Transverse colon (tissue), 3 donors: ENCODE measurements at regions not wholly inside any gene's neighbourhood (a gene's known extent, or its start where the extent isn't known, plus 50 kb on each side); places are given as distances from the start of the nearest gene placed in this dataset.

Source experiments
- EP300 ChIP-seq: sonication (generic); formaldehyde crosslinking; IDR thresholded peaks from one replicate; pipeline ENCODE4 v1.6.1; 2017; ENCODE audit warnings: antibody characterized with exemption, low read depth
- POLR2A ChIP-seq: fragments of 450-650 bp; IDR thresholded peaks from one replicate; pipeline ENCODE4 v1.6.1; 2016; ENCODE audit warnings: antibody characterized with exemption, mild to moderate bottlenecking, moderate library complexity
- TF ChIP-seq, protein P1 (sequence below), 5 experiments: fragments of 200-600 bp in 3 of 5; fragments of 450-650 bp in 2 of 5; sonication (generic) in 3 of 5; IDR thresholded peaks; 1 replicate in 2 of 5; 2 replicates in 3 of 5; pipeline ENCODE4 v1.5.1; 2016 to 2017; ENCODE audit warnings: antibody characterized with exemption in 5 of 5, inconsistent platforms in 3 of 5, mild to moderate bottlenecking in 2 of 5, moderate library complexity in 1 of 5

DNA sequence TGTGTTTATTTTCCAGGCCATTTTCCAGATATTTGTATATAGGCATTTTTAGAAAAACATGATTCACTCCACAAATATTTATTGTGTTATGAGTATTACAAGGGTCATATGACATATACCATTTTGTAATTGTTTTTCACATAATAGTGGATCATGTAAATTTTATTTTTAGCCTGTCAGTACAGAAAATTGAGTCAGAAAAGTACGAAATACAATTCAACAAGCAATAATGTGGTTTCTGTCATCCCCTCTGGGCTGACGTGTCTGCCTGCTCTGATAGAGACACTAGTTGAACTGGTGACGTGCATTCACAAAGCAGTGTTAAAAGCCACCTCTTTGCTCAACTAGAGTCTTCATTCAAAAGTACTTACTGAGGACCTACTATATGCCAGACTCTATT lies 97.9 kb upstream of the STEAP1B start:
- TF ChIP-seq, protein P1, sequence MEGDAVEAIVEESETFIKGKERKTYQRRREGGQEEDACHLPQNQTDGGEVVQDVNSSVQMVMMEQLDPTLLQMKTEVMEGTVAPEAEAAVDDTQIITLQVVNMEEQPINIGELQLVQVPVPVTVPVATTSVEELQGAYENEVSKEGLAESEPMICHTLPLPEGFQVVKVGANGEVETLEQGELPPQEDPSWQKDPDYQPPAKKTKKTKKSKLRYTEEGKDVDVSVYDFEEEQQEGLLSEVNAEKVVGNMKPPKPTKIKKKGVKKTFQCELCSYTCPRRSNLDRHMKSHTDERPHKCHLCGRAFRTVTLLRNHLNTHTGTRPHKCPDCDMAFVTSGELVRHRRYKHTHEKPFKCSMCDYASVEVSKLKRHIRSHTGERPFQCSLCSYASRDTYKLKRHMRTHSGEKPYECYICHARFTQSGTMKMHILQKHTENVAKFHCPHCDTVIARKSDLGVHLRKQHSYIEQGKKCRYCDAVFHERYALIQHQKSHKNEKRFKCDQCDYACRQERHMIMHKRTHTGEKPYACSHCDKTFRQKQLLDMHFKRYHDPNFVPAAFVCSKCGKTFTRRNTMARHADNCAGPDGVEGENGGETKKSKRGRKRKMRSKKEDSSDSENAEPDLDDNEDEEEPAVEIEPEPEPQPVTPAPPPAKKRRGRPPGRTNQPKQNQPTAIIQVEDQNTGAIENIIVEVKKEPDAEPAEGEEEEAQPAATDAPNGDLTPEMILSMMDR (IDR thresholded peaks at IDR 0.05), result no peak
- TF ChIP-seq POLR2A (no peak), EP300 (no peak)
